DOHH2 (cell line): ENCODE measurements at regions not wholly inside any gene's neighbourhood (a gene's known extent, or its start where the extent isn't known, plus 50 kb on each side); places are given as distances from the start of the nearest gene placed in this dataset.

Experiments
- H3F3A ChIP-seq: fragments of 200-600 bp; sonication (generic), shearing (Covaris generic); 2 replicates; pipeline ENCODE4 v1.6.0; 2016; ENCODE audit warnings: antibody characterized with exemption, mild to moderate bottlenecking; ENCODE audit not compliant: control insufficient read depth, insufficient read depth
- H3K27ac ChIP-seq: fragments of 200-600 bp; sonication (generic); 2 replicates; pipeline ENCODE4 v1.5.1; 2014; ENCODE audit warnings: low read depth, mild to moderate bottlenecking, low read length, moderate library complexity
- H3K27me3 ChIP-seq: fragments of 200-600 bp; sonication (generic); 2 replicates; pipeline ENCODE4 v1.6.1; 2014; ENCODE audit warnings: mild to moderate bottlenecking, low read length, mixed read lengths; ENCODE audit not compliant: control insufficient read depth
- H3K36me3 ChIP-seq: fragments of 200-600 bp; sonication (generic); 2 replicates; pipeline ENCODE4 v1.6.1; 2014; ENCODE audit warnings: mild to moderate bottlenecking, low read length, moderate library complexity, mixed read lengths; ENCODE audit not compliant: control insufficient read depth
- H3K4me1 ChIP-seq: fragments of 200-600 bp; sonication (generic); 2 replicates; pipeline ENCODE4 v1.6.1; 2014; ENCODE audit warnings: mild to moderate bottlenecking, low read length, mixed read lengths; ENCODE audit not compliant: control insufficient read depth
- H3K4me2 ChIP-seq: fragments of 200-600 bp; sonication (generic); 2 replicates; pipeline ENCODE4 v1.6.0; 2014; ENCODE audit warnings: mild to moderate bottlenecking, low read length, moderate library complexity
- H3K4me3 ChIP-seq: fragments of 200-600 bp; sonication (generic); 2 replicates; pipeline ENCODE4 v1.5.1; 2014; ENCODE audit warnings: mild to moderate bottlenecking, low read length, mixed read lengths
- H3K79me2 ChIP-seq: fragments of 200-600 bp; sonication (generic); 2 replicates; pipeline ENCODE4 v1.6.1; 2014; ENCODE audit warnings: mild to moderate bottlenecking, low read length, mixed read lengths; ENCODE audit not compliant: control insufficient read depth
- H3K9me2 ChIP-seq: fragments of 200-600 bp; sonication (generic); replicated peaks from 2 replicates; pipeline ENCODE4 v1.6.1; 2014; ENCODE audit warnings: mild to moderate bottlenecking, low read length, mixed read lengths; ENCODE audit not compliant: control insufficient read depth
- H3K9me3 ChIP-seq: fragments of 200-600 bp; sonication (generic); 2 replicates; pipeline ENCODE4 v1.6.1; 2014; ENCODE audit warnings: antibody characterized with exemption, low read length, mixed read lengths; ENCODE audit not compliant: control insufficient read depth, insufficient read depth
- H4K20me1 ChIP-seq: fragments of 200-600 bp; sonication (generic); 2 replicates; pipeline ENCODE4 v1.6.0; 2014; ENCODE audit warnings: low read depth, mild to moderate bottlenecking, antibody characterized with exemption, low read length, moderate library complexity; ENCODE audit not compliant: control insufficient read depth, insufficient read depth
- EZH2phosphoT487 ChIP-seq: fragments of 200-600 bp; sonication (generic); IDR thresholded peaks from 2 replicates; pipeline ENCODE4 v1.6.1; 2017; ENCODE audit warnings: borderline replicate concordance, mild to moderate bottlenecking, antibody characterized with exemption, low read length, moderate library complexity, mixed read lengths
- TF ChIP-seq, protein P1 (sequence below): fragments of 200-600 bp; sonication (generic); IDR thresholded peaks from one replicate; pipeline ENCODE4 v1.5.1; 2014; ENCODE audit warnings: antibody characterized with exemption, mild to moderate bottlenecking, low read depth, low read length; ENCODE audit not compliant: poor library complexity, severe bottlenecking

- no peaks in the 10 kb centered on the region; the same call in 1 of the 2 replicates for H3K9me2 ChIP-seq
- H3K79me2 ChIP-seq: no peaks in the 10 kb centered on the region
- no peak overlapping the region for H3K4me2 ChIP-seq
- no peak overlapping the region for H3K27ac ChIP-seq
- no peaks in the 10 kb centered on the region for H3K27me3 ChIP-seq
- H3K9me3 ChIP-seq: no peaks in the 10 kb centered on the region
- no peak for TF ChIP-seq EZH2phosphoT487
- TF ChIP-seq, protein P1, sequence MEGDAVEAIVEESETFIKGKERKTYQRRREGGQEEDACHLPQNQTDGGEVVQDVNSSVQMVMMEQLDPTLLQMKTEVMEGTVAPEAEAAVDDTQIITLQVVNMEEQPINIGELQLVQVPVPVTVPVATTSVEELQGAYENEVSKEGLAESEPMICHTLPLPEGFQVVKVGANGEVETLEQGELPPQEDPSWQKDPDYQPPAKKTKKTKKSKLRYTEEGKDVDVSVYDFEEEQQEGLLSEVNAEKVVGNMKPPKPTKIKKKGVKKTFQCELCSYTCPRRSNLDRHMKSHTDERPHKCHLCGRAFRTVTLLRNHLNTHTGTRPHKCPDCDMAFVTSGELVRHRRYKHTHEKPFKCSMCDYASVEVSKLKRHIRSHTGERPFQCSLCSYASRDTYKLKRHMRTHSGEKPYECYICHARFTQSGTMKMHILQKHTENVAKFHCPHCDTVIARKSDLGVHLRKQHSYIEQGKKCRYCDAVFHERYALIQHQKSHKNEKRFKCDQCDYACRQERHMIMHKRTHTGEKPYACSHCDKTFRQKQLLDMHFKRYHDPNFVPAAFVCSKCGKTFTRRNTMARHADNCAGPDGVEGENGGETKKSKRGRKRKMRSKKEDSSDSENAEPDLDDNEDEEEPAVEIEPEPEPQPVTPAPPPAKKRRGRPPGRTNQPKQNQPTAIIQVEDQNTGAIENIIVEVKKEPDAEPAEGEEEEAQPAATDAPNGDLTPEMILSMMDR: no peak
- no peaks in the 10 kb centered on the region for H3K4me1 ChIP-seq
- no peaks in the 10 kb centered on the region for H4K20me1 ChIP-seq
- H3K4me3 ChIP-seq: no peak overlapping the region
- H3F3A ChIP-seq: no peaks in the 10 kb centered on the region
- H3K36me3 ChIP-seq: no peaks in the 10 kb centered on the region
Observed at GRCh38 chr11:104581246-104581980, 316.8 kb downstream of the CASP12 start.

DNA sequence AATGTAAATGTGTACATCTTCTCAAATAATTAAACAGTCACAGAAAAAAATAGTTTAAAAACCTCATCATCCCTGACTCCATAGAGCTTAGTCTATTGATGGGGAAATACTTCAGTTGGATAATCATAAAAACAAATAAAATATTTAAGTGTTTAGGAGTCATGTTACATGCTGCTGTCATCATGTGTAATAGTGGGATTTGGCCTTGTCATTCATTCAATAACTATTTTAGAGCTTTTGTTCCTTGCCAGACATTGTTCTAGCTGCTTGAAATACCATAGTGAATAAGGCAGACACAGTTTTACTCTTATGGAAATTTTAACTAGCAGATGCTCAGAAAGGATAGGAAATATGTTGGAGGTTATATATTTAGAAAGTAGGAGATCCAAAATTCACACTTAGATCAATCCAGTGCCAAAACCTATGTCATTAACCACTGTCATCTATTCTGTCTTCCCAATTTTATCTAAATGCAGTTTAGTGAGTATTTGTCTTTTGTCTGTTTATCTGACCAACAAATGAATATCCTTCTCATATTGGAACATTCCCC, 324.7 kb downstream of the CASP12 start:
- Histone ChIP-seq H3K4me2 (no peak overlapping the region), H3K9me3 (no peaks in the 10 kb centered on the region), H3K36me3 (no peaks in the 10 kb centered on the region), H3K9me2 (no peaks in the 10 kb centered on the region), H3K27ac (no peak overlapping the region), H3F3A (no peaks in the 10 kb centered on the region), H3K4me1 (no peaks in the 10 kb centered on the region), H3K79me2 (no peaks in the 10 kb centered on the region), H3K27me3 (0 out of 2 replicates have a peak, but pooled peaks cover 2% of the 10 kb centered on the region), H4K20me1 (no peaks in the 10 kb centered on the region), H3K4me3 (no peak overlapping the region)
- TF ChIP-seq, protein P1: no peak
- no peak for TF ChIP-seq EZH2phosphoT487

DNA sequence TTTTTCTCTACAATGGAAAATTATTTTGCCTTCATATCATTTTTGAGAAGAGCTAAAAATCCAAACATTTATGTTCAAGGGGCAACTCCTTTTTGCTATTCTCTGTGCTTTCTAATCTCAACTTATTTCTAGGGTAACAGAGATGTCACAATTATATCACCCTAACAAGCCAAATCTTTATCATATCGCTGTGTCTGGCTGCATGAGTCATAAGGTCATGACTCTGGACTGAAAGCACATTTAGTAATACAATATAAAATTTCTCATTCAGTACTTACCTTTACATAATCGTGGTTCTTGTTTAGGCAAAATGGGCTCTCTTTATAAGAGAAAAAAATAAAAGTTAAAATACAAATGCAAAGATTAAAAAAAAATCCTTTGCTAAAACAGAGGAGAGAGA, 326.0 kb downstream of the CASP12 start:
- TF ChIP-seq EZH2phosphoT487: no peak
- TF ChIP-seq, protein P1: no peak
- Histone ChIP-seq H3K4me2 (no peak overlapping the region), H3K4me3 (no peak overlapping the region), H3K9me2 (no peaks in the 10 kb centered on the region), H4K20me1 (no peaks in the 10 kb centered on the region), H3F3A (no peaks in the 10 kb centered on the region), H3K79me2 (no peaks in the 10 kb centered on the region), H3K27ac (no peak overlapping the region), H3K27me3 (0 out of 2 replicates have a peak, but pooled peaks cover 2% of the 10 kb centered on the region), H3K9me3 (no peaks in the 10 kb centered on the region), H3K4me1 (no peaks in the 10 kb centered on the region), H3K36me3 (no peaks in the 10 kb centered on the region)
